ENCODE measurements at regions not wholly inside any gene's neighbourhood (a gene's known extent, or its start where the extent isn't known, plus 50 kb on each side); places are given as distances from the start of the nearest gene placed in this dataset.
"Not testable (repeated sequence)": the region's sequence is repeated elsewhere in the genome, so short reads cannot be mapped to it uniquely, and the experiment has no call there.

- not testable (repeated sequence) for H3K36me3 ChIP-seq (ENCODE audit: control insufficient read depth, insufficient read depth, low read length); H3K9ac ChIP-seq (ENCODE audit: low read length); H3K4me3 ChIP-seq (ENCODE audit: low read length); H3K4me1 ChIP-seq (ENCODE audit: control insufficient read depth, insufficient read depth, low read length); H3K9me3 ChIP-seq (ENCODE audit: control insufficient read depth, low read length); H3K27me3 ChIP-seq (ENCODE audit: control insufficient read depth, insufficient read depth, low read length)
These were observed 1500.6 kb downstream of the FOXD4L5 start for GRCh38 chr9:63784421-63784820.

- not testable (repeated sequence) for H3K27me3 ChIP-seq (ENCODE audit: control insufficient read depth, insufficient read depth, low read length); H3K9me3 ChIP-seq (ENCODE audit: control insufficient read depth, low read length); H3K9ac ChIP-seq (ENCODE audit: low read length); H3K4me1 ChIP-seq (ENCODE audit: control insufficient read depth, insufficient read depth, low read length); H3K36me3 ChIP-seq (ENCODE audit: control insufficient read depth, insufficient read depth, low read length); H3K4me3 ChIP-seq (ENCODE audit: low read length)
These were observed 1503.1 kb downstream of the FOXD4L5 start for GRCh38 chr9:63781817-63782439.

- not testable (repeated sequence) for H3K4me1 ChIP-seq (ENCODE audit: control insufficient read depth, insufficient read depth, low read length); H3K36me3 ChIP-seq (ENCODE audit: control insufficient read depth, insufficient read depth, low read length)
These were observed 1503.6 kb downstream of the FOXD4L5 start for GRCh38 chr9:63781390-63781789.

GRCh38 chr9:63776220-63776619, 1508.8 kb downstream of the FOXD4L5 start:
- not testable (repeated sequence) for H3K4me1 ChIP-seq (ENCODE audit: control insufficient read depth, insufficient read depth, low read length); H3K4me3 ChIP-seq (ENCODE audit: low read length); H3K9ac ChIP-seq (ENCODE audit: low read length); H3K36me3 ChIP-seq (ENCODE audit: control insufficient read depth, insufficient read depth, low read length); H3K27me3 ChIP-seq (ENCODE audit: control insufficient read depth, insufficient read depth, low read length); H3K9me3 ChIP-seq (ENCODE audit: control insufficient read depth, low read length)

More at GRCh38 chr9:63781390-63781789, 1503.6 kb downstream of the FOXD4L5 start:
- H3K4me3 ChIP-seq (ENCODE audit: low read length); H3K9ac ChIP-seq (ENCODE audit: low read length); H3K9me3 ChIP-seq (ENCODE audit: control insufficient read depth, low read length); H3K27me3 ChIP-seq (ENCODE audit: control insufficient read depth, insufficient read depth, low read length): not testable (repeated sequence)

- H3K36me3 ChIP-seq (ENCODE audit: control insufficient read depth, insufficient read depth, low read length); H3K9ac ChIP-seq (ENCODE audit: low read length); H3K4me3 ChIP-seq (ENCODE audit: low read length); H3K27me3 ChIP-seq (ENCODE audit: control insufficient read depth, insufficient read depth, low read length); H3K4me1 ChIP-seq (ENCODE audit: control insufficient read depth, insufficient read depth, low read length); H3K9me3 ChIP-seq (ENCODE audit: control insufficient read depth, low read length): not testable (repeated sequence)
These were observed 1510.0 kb downstream of the FOXD4L5 start for GRCh38 chr9:63775092-63775426.

GRCh38 chr9:63774369-63775091, 1510.5 kb downstream of the FOXD4L5 start:
- H3K36me3 ChIP-seq (ENCODE audit: control insufficient read depth, insufficient read depth, low read length); H3K27me3 ChIP-seq (ENCODE audit: control insufficient read depth, insufficient read depth, low read length): not testable (repeated sequence)

GRCh38 chr9:63762230-63762629, 1522.8 kb downstream of the FOXD4L5 start:
- not testable (repeated sequence) for H3K4me1 ChIP-seq (ENCODE audit: control insufficient read depth, insufficient read depth, low read length); H3K4me3 ChIP-seq (ENCODE audit: low read length); H3K9ac ChIP-seq (ENCODE audit: low read length); H3K36me3 ChIP-seq (ENCODE audit: control insufficient read depth, insufficient read depth, low read length); H3K9me3 ChIP-seq (ENCODE audit: control insufficient read depth, low read length); H3K27me3 ChIP-seq (ENCODE audit: control insufficient read depth, insufficient read depth, low read length)

More at GRCh38 chr9:63774369-63775091, 1510.5 kb downstream of the FOXD4L5 start:
- not testable (repeated sequence) for H3K9me3 ChIP-seq (ENCODE audit: control insufficient read depth, low read length); H3K4me3 ChIP-seq (ENCODE audit: low read length); H3K4me1 ChIP-seq (ENCODE audit: control insufficient read depth, insufficient read depth, low read length); H3K9ac ChIP-seq (ENCODE audit: low read length)

- not testable (repeated sequence) for H3K9me3 ChIP-seq (ENCODE audit: control insufficient read depth, low read length); H3K4me3 ChIP-seq (ENCODE audit: low read length); H3K36me3 ChIP-seq (ENCODE audit: control insufficient read depth, insufficient read depth, low read length); H3K4me1 ChIP-seq (ENCODE audit: control insufficient read depth, insufficient read depth, low read length); H3K9ac ChIP-seq (ENCODE audit: low read length); H3K27me3 ChIP-seq (ENCODE audit: control insufficient read depth, insufficient read depth, low read length)
These were observed 1556.0 kb downstream of the FOXD4L5 start for GRCh38 chr9:63729021-63729420.

- Histone ChIP-seq H3K36me3 (ENCODE audit: control insufficient read depth, insufficient read depth, low read length) (no peaks in the 10 kb centered on the region), H3K27me3 (ENCODE audit: control insufficient read depth, insufficient read depth, low read length) (no peaks in the 10 kb centered on the region), H3K9me3 (ENCODE audit: control insufficient read depth, low read length) (no peaks in the 10 kb centered on the region), H3K9ac (ENCODE audit: low read length) (no peak overlapping the region), H3K4me1 (ENCODE audit: control insufficient read depth, insufficient read depth, low read length) (no peaks in the 10 kb centered on the region), H3K4me3 (ENCODE audit: low read length) (no peak overlapping the region)
These were observed 1556.7 kb downstream of the FOXD4L5 start for GRCh38 chr9:63728287-63728686.

GRCh38 chr9:63708285-63708684, 1576.7 kb downstream of the FOXD4L5 start:
- not testable (repeated sequence) for H3K4me3 ChIP-seq (ENCODE audit: low read length); H3K27me3 ChIP-seq (ENCODE audit: control insufficient read depth, insufficient read depth, low read length); H3K9me3 ChIP-seq (ENCODE audit: control insufficient read depth, low read length); H3K4me1 ChIP-seq (ENCODE audit: control insufficient read depth, insufficient read depth, low read length); H3K36me3 ChIP-seq (ENCODE audit: control insufficient read depth, insufficient read depth, low read length); H3K9ac ChIP-seq (ENCODE audit: low read length)

GRCh38 chr9:63704456-63704855, 1580.6 kb downstream of the FOXD4L5 start:
- H3K36me3 ChIP-seq (ENCODE audit: control insufficient read depth, insufficient read depth, low read length); H3K4me1 ChIP-seq (ENCODE audit: control insufficient read depth, insufficient read depth, low read length); H3K9ac ChIP-seq (ENCODE audit: low read length); H3K27me3 ChIP-seq (ENCODE audit: control insufficient read depth, insufficient read depth, low read length); H3K9me3 ChIP-seq (ENCODE audit: control insufficient read depth, low read length); H3K4me3 ChIP-seq (ENCODE audit: low read length): not testable (repeated sequence)

- H3K4me1 ChIP-seq (ENCODE audit: control insufficient read depth, insufficient read depth, low read length); H3K4me3 ChIP-seq (ENCODE audit: low read length); H3K27me3 ChIP-seq (ENCODE audit: control insufficient read depth, insufficient read depth, low read length); H3K9me3 ChIP-seq (ENCODE audit: control insufficient read depth, low read length); H3K36me3 ChIP-seq (ENCODE audit: control insufficient read depth, insufficient read depth, low read length); H3K9ac ChIP-seq (ENCODE audit: low read length): not testable (repeated sequence)
These were observed 1581.3 kb downstream of the FOXD4L5 start for GRCh38 chr9:63703670-63704069.

GRCh38 chr9:63703138-63703665, 1581.8 kb downstream of the FOXD4L5 start:
- H3K36me3 ChIP-seq (ENCODE audit: control insufficient read depth, insufficient read depth, low read length); H3K27me3 ChIP-seq (ENCODE audit: control insufficient read depth, insufficient read depth, low read length); H3K9me3 ChIP-seq (ENCODE audit: control insufficient read depth, low read length); H3K4me1 ChIP-seq (ENCODE audit: control insufficient read depth, insufficient read depth, low read length); H3K4me3 ChIP-seq (ENCODE audit: low read length); H3K9ac ChIP-seq (ENCODE audit: low read length): not testable (repeated sequence)

All from mucosa of stomach (tissue), 1 donor.